ENCODE measurements at regions not wholly inside any gene's neighbourhood (a gene's known extent, or its start where the extent isn't known, plus 50 kb on each side); places are given as distances from the start of the nearest gene placed in this dataset.

- H3K4me1 ChIP-seq, result no peaks in the 10 kb centered on the region
- DNase-seq (no peak), ATAC-seq (no peak)
- no peak overlapping the region for H3K4me3 ChIP-seq
- TF ChIP-seq, protein P1, sequence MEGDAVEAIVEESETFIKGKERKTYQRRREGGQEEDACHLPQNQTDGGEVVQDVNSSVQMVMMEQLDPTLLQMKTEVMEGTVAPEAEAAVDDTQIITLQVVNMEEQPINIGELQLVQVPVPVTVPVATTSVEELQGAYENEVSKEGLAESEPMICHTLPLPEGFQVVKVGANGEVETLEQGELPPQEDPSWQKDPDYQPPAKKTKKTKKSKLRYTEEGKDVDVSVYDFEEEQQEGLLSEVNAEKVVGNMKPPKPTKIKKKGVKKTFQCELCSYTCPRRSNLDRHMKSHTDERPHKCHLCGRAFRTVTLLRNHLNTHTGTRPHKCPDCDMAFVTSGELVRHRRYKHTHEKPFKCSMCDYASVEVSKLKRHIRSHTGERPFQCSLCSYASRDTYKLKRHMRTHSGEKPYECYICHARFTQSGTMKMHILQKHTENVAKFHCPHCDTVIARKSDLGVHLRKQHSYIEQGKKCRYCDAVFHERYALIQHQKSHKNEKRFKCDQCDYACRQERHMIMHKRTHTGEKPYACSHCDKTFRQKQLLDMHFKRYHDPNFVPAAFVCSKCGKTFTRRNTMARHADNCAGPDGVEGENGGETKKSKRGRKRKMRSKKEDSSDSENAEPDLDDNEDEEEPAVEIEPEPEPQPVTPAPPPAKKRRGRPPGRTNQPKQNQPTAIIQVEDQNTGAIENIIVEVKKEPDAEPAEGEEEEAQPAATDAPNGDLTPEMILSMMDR (IDR thresholded peaks at IDR 0.05), result no peak
- peaks cover 0 to 8% of the 10 kb centered on the region in 2 donors for H3K9me3 ChIP-seq
- H3K36me3 ChIP-seq, result no peaks in the 10 kb centered on the region
- no peaks in the 10 kb centered on the region for H3K27me3 ChIP-seq
- H3K27ac ChIP-seq, result no peak overlapping the region
- intact Hi-C loops (cut with DNase I), result no loop called here
Observed at GRCh38 chr4:89545315-89545714, 237.7 kb upstream of the GPRIN3 start.

GRCh38 chr4:89541998-89542397 lies 234.4 kb upstream of the GPRIN3 start:
- no peak for DNase-seq
- Histone ChIP-seq H3K4me3 (no peak overlapping the region), H3K27me3 (no peaks in the 10 kb centered on the region), H3K9me3 (peaks cover 0 to 8% of the 10 kb centered on the region in 2 donors), H3K27ac (no peak overlapping the region), H3K4me1 (no peaks in the 10 kb centered on the region), H3K36me3 (no peaks in the 10 kb centered on the region)
- TF ChIP-seq, protein P1 (IDR thresholded peaks at IDR 0.05), result no peak
- no peak for ATAC-seq
- intact Hi-C loops (cut with DNase I), result no loop called here

DNA sequence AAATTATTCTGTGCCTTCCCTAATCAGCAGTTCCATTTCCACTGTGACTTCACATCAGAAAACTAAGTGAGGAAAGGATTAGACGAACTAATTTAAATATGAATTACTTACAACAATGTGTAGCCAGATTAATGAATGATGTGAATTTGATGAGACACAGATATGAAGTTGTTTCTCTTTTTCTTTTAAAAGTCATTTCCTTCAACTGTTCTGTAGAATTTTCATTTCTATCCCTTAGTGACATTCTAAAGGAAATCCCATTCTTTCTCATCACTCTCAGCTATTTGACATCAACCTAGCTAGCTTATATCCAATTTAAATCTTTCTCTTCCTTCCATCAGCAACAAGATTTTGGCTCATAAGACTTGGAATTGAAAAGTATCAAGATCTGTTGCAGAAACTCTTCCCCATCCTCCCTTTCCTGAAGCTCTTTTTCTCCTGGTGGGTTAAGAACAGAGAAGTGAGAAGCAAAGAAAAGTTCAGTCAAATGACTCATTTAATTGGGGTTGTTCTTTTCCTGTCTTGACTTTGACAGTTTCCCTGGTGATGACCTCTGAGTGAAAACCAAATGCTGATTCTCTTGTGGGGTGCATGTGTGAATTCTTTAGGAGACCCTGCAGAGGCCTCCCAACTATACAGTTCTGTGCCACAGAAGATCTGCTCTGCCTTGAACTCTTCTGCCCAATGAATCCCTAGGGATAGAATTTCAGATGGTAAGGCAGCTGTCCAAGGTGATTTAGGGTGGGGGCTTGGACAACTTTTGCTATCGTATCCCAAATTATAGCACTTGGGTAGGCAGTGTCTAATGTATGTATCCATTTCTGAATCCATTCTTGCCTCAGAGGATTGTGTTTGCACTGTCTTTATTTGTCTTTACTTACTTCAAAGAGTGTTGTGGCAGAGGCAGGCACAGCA lies 232.5 kb upstream of the GPRIN3 start:
- no peak for ATAC-seq
- H3K27ac ChIP-seq, result peak overlapping the region in 1 of 2 donors; percentile 46
- peaks cover 0 to 4% of the 10 kb centered on the region in 2 donors for H3K9me3 ChIP-seq
- TF ChIP-seq, protein P1 (IDR thresholded peaks at IDR 0.05), result no peak
- H3K27me3 ChIP-seq, result no peaks in the 10 kb centered on the region
- H3K4me3 ChIP-seq, result no peak overlapping the region
- H3K36me3 ChIP-seq, result no peaks in the 10 kb centered on the region
- DNase-seq, result no peak
- intact Hi-C loops (cut with DNase I), result no loop called here
- no peaks in the 10 kb centered on the region for H3K4me1 ChIP-seq

- no peak for DNase-seq
- Histone ChIP-seq H3K9me3 (no peaks in the 10 kb centered on the region), H3K27ac (no peak overlapping the region), H3K36me3 (no peaks in the 10 kb centered on the region), H3K4me3 (no peak overlapping the region), H3K4me1 (no peaks in the 10 kb centered on the region), H3K27me3 (no peaks in the 10 kb centered on the region)
- peak; percentile 30 for ATAC-seq
- intact Hi-C loops (cut with DNase I), result no loop called here
- TF ChIP-seq, protein P1 (IDR thresholded peaks at IDR 0.05), result no peak
Observed at GRCh38 chr4:89539374-89539773, 231.8 kb upstream of the GPRIN3 start.

- H3K36me3 ChIP-seq, result no peaks in the 10 kb centered on the region
- no peaks in the 10 kb centered on the region for H3K9me3 ChIP-seq
- intact Hi-C loops (cut with DNase I), result no loop called here
- H3K27ac ChIP-seq, result no peak overlapping the region
- H3K4me1 ChIP-seq, result no peaks in the 10 kb centered on the region
- TF ChIP-seq, protein P1 (IDR thresholded peaks at IDR 0.05), result no peak
- H3K4me3 ChIP-seq, result no peak overlapping the region
- DNase-seq (no peak), ATAC-seq (no peak)
- no peaks in the 10 kb centered on the region for H3K27me3 ChIP-seq
Observed at GRCh38 chr4:89538886-89539285, 231.3 kb upstream of the GPRIN3 start.

All from left lung (tissue), 4 donors.